ENCODE measurements at regions not wholly inside any gene's neighbourhood (a gene's known extent, or its start where the extent isn't known, plus 50 kb on each side); places are given as distances from the start of the nearest gene placed in this dataset.
"Not testable (repeated sequence)": the region's sequence is repeated elsewhere in the genome, so short reads cannot be mapped to it uniquely, and the experiment has no call there.

- TF ChIP-seq L3MBTL2 (conservative IDR thresholded peaks at IDR 0.05), result no peak
- no peak for TF ChIP-seq BHLHE40 (IDR thresholded peaks at IDR 0.05; ENCODE audit: borderline replicate concordance)
- TF ChIP-seq FOXM1 (IDR thresholded peaks at IDR 0.05; ENCODE audit: borderline replicate concordance), result no peak
- TF ChIP-seq LEF1 (IDR thresholded peaks at IDR 0.05; ENCODE audit: borderline replicate concordance), result no peak
- TF ChIP-seq NFRKB (IDR thresholded peaks at IDR 0.05), result no peak
- no peak for TF ChIP-seq ARNT (IDR thresholded peaks at IDR 0.05)
- no peak for TF ChIP-seq ZNF384 (IDR thresholded peaks at IDR 0.05)
- no peak for TF ChIP-seq HDGF (IDR thresholded peaks at IDR 0.05; ENCODE audit: borderline replicate concordance)
- TF ChIP-seq ELF4 (IDR thresholded peaks at IDR 0.05), result no peak
- TF ChIP-seq FOXK2 (IDR thresholded peaks at IDR 0.05), result no peak
- TF ChIP-seq PKNOX1 (IDR thresholded peaks at IDR 0.05), result no peak
- TF ChIP-seq CTBP1 (IDR thresholded peaks at IDR 0.05; ENCODE audit: borderline replicate concordance), result no peak
- TF ChIP-seq FOXA1 (IDR thresholded peaks at IDR 0.05), result no peak
- no peak for TF ChIP-seq SUZ12 (IDR thresholded peaks at IDR 0.05)
- TF ChIP-seq TARDBP (IDR thresholded peaks at IDR 0.05), result no peak
- no peak for TF ChIP-seq SP1 (IDR thresholded peaks at IDR 0.05)
- ChIA-PET POLR2A (no interaction called here), CTCF (no interaction called here)
- DNase-seq (ENCODE audit: extremely low spot score), result no peak
These were observed 893.2 kb downstream of the DTWD2 start for GRCh38 chr5:118095115-118095514.

GRCh38 chr5:118088448-118088847, 899.9 kb downstream of the DTWD2 start:
- ChIA-PET CTCF (no interaction called here), POLR2A (no interaction called here)
- TF ChIP-seq L3MBTL2 (conservative IDR thresholded peaks at IDR 0.05) (no peak), LEF1 (IDR thresholded peaks at IDR 0.05; ENCODE audit: borderline replicate concordance) (no peak), ZNF384 (IDR thresholded peaks at IDR 0.05) (no peak), SP1 (IDR thresholded peaks at IDR 0.05) (no peak), ARNT (IDR thresholded peaks at IDR 0.05) (no peak), PKNOX1 (IDR thresholded peaks at IDR 0.05) (no peak), BHLHE40 (IDR thresholded peaks at IDR 0.05; ENCODE audit: borderline replicate concordance) (no peak), ELF4 (IDR thresholded peaks at IDR 0.05) (no peak), HDGF (IDR thresholded peaks at IDR 0.05; ENCODE audit: borderline replicate concordance) (no peak), NFRKB (IDR thresholded peaks at IDR 0.05) (no peak), SUZ12 (IDR thresholded peaks at IDR 0.05) (no peak), FOXK2 (IDR thresholded peaks at IDR 0.05) (no peak), FOXM1 (IDR thresholded peaks at IDR 0.05; ENCODE audit: borderline replicate concordance) (no peak)
- DNase-seq (ENCODE audit: extremely low spot score), result no peak

GRCh38 chr5:118076490-118076889, 911.9 kb downstream of the DTWD2 start:
- DNase-seq (ENCODE audit: extremely low spot score), result no peak
- ChIA-PET POLR2A (no interaction called here), CTCF (no interaction called here)
- TF ChIP-seq HDGF (IDR thresholded peaks at IDR 0.05; ENCODE audit: borderline replicate concordance), result no peak
- TF ChIP-seq BHLHE40 (IDR thresholded peaks at IDR 0.05; ENCODE audit: borderline replicate concordance), result no peak
- TF ChIP-seq ELF4 (IDR thresholded peaks at IDR 0.05), result no peak
- TF ChIP-seq FOXK2 (IDR thresholded peaks at IDR 0.05), result no peak
- no peak for TF ChIP-seq PKNOX1 (IDR thresholded peaks at IDR 0.05)

GRCh38 chr5:118070041-118070440, 918.3 kb downstream of the DTWD2 start:
- ChIA-PET CTCF (no interaction called here), POLR2A (no interaction called here)
- no peak for TF ChIP-seq FOXM1 (IDR thresholded peaks at IDR 0.05; ENCODE audit: borderline replicate concordance)
- no peak for TF ChIP-seq ARNT (IDR thresholded peaks at IDR 0.05)
- TF ChIP-seq ELF4 (IDR thresholded peaks at IDR 0.05), result no peak
- no peak for DNase-seq (ENCODE audit: extremely low spot score)

- DNase-seq (ENCODE audit: extremely low spot score), result no peak
- TF ChIP-seq ARNT (IDR thresholded peaks at IDR 0.05), result no peak
- TF ChIP-seq FOXM1 (IDR thresholded peaks at IDR 0.05; ENCODE audit: borderline replicate concordance), result no peak
- TF ChIP-seq SUZ12 (IDR thresholded peaks at IDR 0.05), result no peak
- TF ChIP-seq ELF4 (IDR thresholded peaks at IDR 0.05), result no peak
- TF ChIP-seq BHLHE40 (IDR thresholded peaks at IDR 0.05; ENCODE audit: borderline replicate concordance), result no peak
- TF ChIP-seq NFRKB (IDR thresholded peaks at IDR 0.05), result no peak
- no peak for TF ChIP-seq ZNF384 (IDR thresholded peaks at IDR 0.05)
- no peak for TF ChIP-seq FOXK2 (IDR thresholded peaks at IDR 0.05)
- TF ChIP-seq HDGF (IDR thresholded peaks at IDR 0.05; ENCODE audit: borderline replicate concordance), result no peak
- TF ChIP-seq TARDBP (IDR thresholded peaks at IDR 0.05), result no peak
- no peak for TF ChIP-seq PKNOX1 (IDR thresholded peaks at IDR 0.05)
- TF ChIP-seq CTBP1 (IDR thresholded peaks at IDR 0.05; ENCODE audit: borderline replicate concordance), result no peak
- TF ChIP-seq LEF1 (IDR thresholded peaks at IDR 0.05; ENCODE audit: borderline replicate concordance), result no peak
- ChIA-PET POLR2A (no interaction called here), CTCF (no interaction called here)
These were observed 918.9 kb downstream of the DTWD2 start for GRCh38 chr5:118069452-118069851.

- no peak for DNase-seq (ENCODE audit: extremely low spot score)
- TF ChIP-seq FOXK2 (IDR thresholded peaks at IDR 0.05), result no peak
- no peak for TF ChIP-seq CTBP1 (IDR thresholded peaks at IDR 0.05; ENCODE audit: borderline replicate concordance)
- TF ChIP-seq ARNT (IDR thresholded peaks at IDR 0.05), result no peak
- TF ChIP-seq FOXM1 (IDR thresholded peaks at IDR 0.05; ENCODE audit: borderline replicate concordance), result no peak
- TF ChIP-seq NFRKB (IDR thresholded peaks at IDR 0.05), result no peak
- no peak for TF ChIP-seq ELF4 (IDR thresholded peaks at IDR 0.05)
- TF ChIP-seq SUZ12 (IDR thresholded peaks at IDR 0.05), result no peak
- TF ChIP-seq SP1 (IDR thresholded peaks at IDR 0.05), result no peak
- ChIA-PET CTCF (no interaction called here), POLR2A (no interaction called here)
These were observed 919.5 kb downstream of the DTWD2 start for GRCh38 chr5:118068886-118069285.

- POLR2A ChIA-PET; DNase-seq (ENCODE audit: extremely low spot score); CTCF ChIA-PET: not testable (repeated sequence)
These were observed 924.5 kb downstream of the DTWD2 start for GRCh38 chr5:118063836-118064235.

Measured in HEK293T (cell line).